Smooth muscle cell (in vitro differentiated cells): ENCODE measurements at regions not wholly inside any gene's neighbourhood (a gene's known extent, or its start where the extent isn't known, plus 50 kb on each side); places are given as distances from the start of the nearest gene placed in this dataset.

Experiments
- DNase-seq: peaks from one replicate; lab custom pipeline; 2025; ENCODE audit not compliant: unreplicated experiment; lab: John Stamatoyannopoulos, UW
- H2AFZ ChIP-seq: fragments of 200-600 bp; sonication (generic); 2 replicates; pipeline ENCODE4 v1.6.0; 2016; ENCODE audit warnings: antibody characterized with exemption, low read depth, mild to moderate bottlenecking
- H3F3A ChIP-seq: fragments of 200-600 bp; sonication (generic); 2 replicates; pipeline ENCODE4 v1.6.0; 2017; ENCODE audit warnings: antibody characterized with exemption, low read depth
- H3K27ac ChIP-seq: fragments of 200-600 bp; sonication (generic); 2 replicates; pipeline ENCODE4 v1.5.1; 2016; ENCODE audit warnings: low read depth, mild to moderate bottlenecking
- H3K27me3 ChIP-seq: fragments of 200-600 bp; sonication (generic); 2 replicates; pipeline ENCODE4 v1.6.1; 2016; ENCODE audit warnings: low read depth, mild to moderate bottlenecking
- H3K36me3 ChIP-seq: fragments of 200-600 bp; sonication (generic); 2 replicates; pipeline ENCODE4 v1.5.1; 2016; ENCODE audit warnings: low read depth
- H3K4me1 ChIP-seq: fragments of 200-600 bp; sonication (generic); 2 replicates; pipeline ENCODE4 v1.5.1; 2016; ENCODE audit warnings: low read depth
- H3K4me2 ChIP-seq: fragments of 200-600 bp; sonication (generic); 2 replicates; pipeline ENCODE4 v1.6.0; 2016; ENCODE audit warnings: mild to moderate bottlenecking
- H3K4me3 ChIP-seq: fragments of 200-600 bp; sonication (generic); 2 replicates; pipeline ENCODE4 v1.5.1; 2016; ENCODE audit warnings: mild to moderate bottlenecking
- H3K79me2 ChIP-seq: fragments of 200-600 bp; sonication (generic); 2 replicates; pipeline ENCODE4 v1.6.0; 2016; ENCODE audit warnings: low read depth, mild to moderate bottlenecking
- H3K9ac ChIP-seq: fragments of 200-600 bp; sonication (generic); 2 replicates; pipeline ENCODE4 v1.6.0; 2016; ENCODE audit warnings: low read depth
- H3K9me3 ChIP-seq: fragments of 200-600 bp; sonication (generic); replicated peaks from 2 replicates; pipeline ENCODE4 v1.5.1; 2016; ENCODE audit warnings: low read depth
- H4K20me1 ChIP-seq: fragments of 200-600 bp; sonication (generic); 2 replicates; pipeline ENCODE4 v1.6.0; 2016; ENCODE audit warnings: low read depth
- CTCF ChIP-seq: fragments of 200-600 bp; sonication (generic); IDR thresholded peaks from 2 replicates; pipeline ENCODE4 v1.5.1; 2017; ENCODE audit warnings: borderline replicate concordance, mild to moderate bottlenecking, antibody characterized with exemption; ENCODE audit not compliant: insufficient read depth, poor library complexity, severe bottlenecking
- WGBS: methylation state at CpG from one replicate; pipeline ENCODE4 v1.1.7; 2016; ENCODE audit warnings: low lambda C conversion rate; 5-methylcytosine and 5-hydroxymethylcytosine counted together

- Histone ChIP-seq H3K36me3 (no peaks in the 10 kb centered on the region), H3K27me3 (peaks cover 38% of the 10 kb centered on the region), H3K4me2 (no peak overlapping the region), H3F3A (no peaks in the 10 kb centered on the region), H4K20me1 (no peaks in the 10 kb centered on the region), H3K4me1 (no peaks in the 10 kb centered on the region), H3K9ac (no peak overlapping the region), H3K27ac (no peak overlapping the region), H3K9me3 (no peaks in the 10 kb centered on the region), H3K4me3 (no peak overlapping the region), H2AFZ (no peak overlapping the region), H3K79me2 (no peaks in the 10 kb centered on the region)
- no peak for TF ChIP-seq CTCF
- 93% methylated on average over 4 of the region's 4 CpGs for WGBS
- DNase-seq: no peak
Measured at GRCh38 chr7:142597547-142597946, 151.7 kb upstream of the PRSS1 start.

- no peak overlapping the region for H3K9ac ChIP-seq
- H3K27ac ChIP-seq: no peak overlapping the region
- no peaks in the 10 kb centered on the region for H3K79me2 ChIP-seq
- H3K9me3 ChIP-seq: no peaks in the 10 kb centered on the region
- no peak overlapping the region for H3K4me3 ChIP-seq
- no peak for TF ChIP-seq CTCF
- H2AFZ ChIP-seq: no peak overlapping the region
- WGBS: 92% methylated on average over 4 of the region's 4 CpGs
- no peaks in the 10 kb centered on the region for H4K20me1 ChIP-seq
- H3F3A ChIP-seq: no peaks in the 10 kb centered on the region
- H3K27me3 ChIP-seq: peaks cover 38% of the 10 kb centered on the region
- no peak for DNase-seq
- no peaks in the 10 kb centered on the region for H3K4me1 ChIP-seq
- H3K36me3 ChIP-seq: no peaks in the 10 kb centered on the region
- no peak overlapping the region for H3K4me2 ChIP-seq
Measured at GRCh38 chr7:142595816-142596516, 153.3 kb upstream of the PRSS1 start.

GRCh38 chr7:142594078-142594477, 155.2 kb upstream of the PRSS1 start:
- Histone ChIP-seq H3K4me3 (no peak overlapping the region), H3K27ac (no peak overlapping the region), H3F3A (no peaks in the 10 kb centered on the region), H3K36me3 (no peaks in the 10 kb centered on the region), H4K20me1 (no peaks in the 10 kb centered on the region), H3K27me3 (peaks cover 27% of the 10 kb centered on the region), H3K9ac (no peak overlapping the region), H3K9me3 (no peaks in the 10 kb centered on the region), H3K79me2 (no peaks in the 10 kb centered on the region), H3K4me2 (no peak overlapping the region), H2AFZ (no peak overlapping the region), H3K4me1 (no peaks in the 10 kb centered on the region)
- DNase-seq: no peak
- no peak for TF ChIP-seq CTCF
- WGBS: 84% methylated on average over 1 of the region's 1 CpG

GRCh38 chr7:142593106-142593505, 156.2 kb upstream of the PRSS1 start:
- H3K4me2 ChIP-seq: no peak overlapping the region
- H3K36me3 ChIP-seq: no peaks in the 10 kb centered on the region
- H3K79me2 ChIP-seq: no peaks in the 10 kb centered on the region
- no peak overlapping the region for H2AFZ ChIP-seq
- H4K20me1 ChIP-seq: no peaks in the 10 kb centered on the region
- H3K4me3 ChIP-seq: no peak overlapping the region
- no peak for DNase-seq
- H3K9ac ChIP-seq: no peak overlapping the region
- H3K4me1 ChIP-seq: no peaks in the 10 kb centered on the region
- peaks cover 27% of the 10 kb centered on the region for H3K27me3 ChIP-seq
- no peak overlapping the region for H3K27ac ChIP-seq
- no peak for TF ChIP-seq CTCF
- WGBS: 95% methylated on average over 4 of the region's 4 CpGs
- H3F3A ChIP-seq: no peaks in the 10 kb centered on the region
- no peaks in the 10 kb centered on the region for H3K9me3 ChIP-seq
